HG03354 (cell line): ENCODE measurements at regions not wholly inside any gene's neighbourhood (a gene's known extent, or its start where the extent isn't known, plus 50 kb on each side); places are given as distances from the start of the nearest gene placed in this dataset.
A peak's percentile ranks its signal among the peaks of the same experiment; 100 is the strongest.

ENCODE experiments used
- ATAC-seq: cut with Tn5 transposase; IDR thresholded peaks from one replicate; pipeline ENCODE4 v1.9.1; 2021; ENCODE audit warnings: mild to moderate bottlenecking; ENCODE audit not compliant: unreplicated experiment, poor library complexity, severe bottlenecking

DNA sequence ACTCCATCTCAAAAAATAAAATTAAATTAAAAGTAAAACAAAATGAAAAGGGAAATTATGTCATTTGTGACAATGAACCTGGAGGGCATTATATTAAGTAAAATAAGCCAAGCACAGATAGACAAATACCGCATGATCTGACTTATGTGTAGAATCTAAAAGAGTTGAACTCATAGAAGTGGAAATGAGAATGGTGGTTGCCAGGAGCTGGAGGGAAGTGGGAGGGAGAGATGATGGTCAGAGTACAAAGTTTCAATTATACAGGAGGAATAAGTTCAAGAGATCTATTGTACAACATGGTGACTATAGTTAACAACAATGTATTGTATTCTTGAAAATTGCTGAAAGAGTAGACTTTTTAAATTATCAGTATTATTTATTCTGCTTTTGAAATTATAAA lies 183.4 kb downstream of the ID4 start:
- no peak for ATAC-seq

DNA sequence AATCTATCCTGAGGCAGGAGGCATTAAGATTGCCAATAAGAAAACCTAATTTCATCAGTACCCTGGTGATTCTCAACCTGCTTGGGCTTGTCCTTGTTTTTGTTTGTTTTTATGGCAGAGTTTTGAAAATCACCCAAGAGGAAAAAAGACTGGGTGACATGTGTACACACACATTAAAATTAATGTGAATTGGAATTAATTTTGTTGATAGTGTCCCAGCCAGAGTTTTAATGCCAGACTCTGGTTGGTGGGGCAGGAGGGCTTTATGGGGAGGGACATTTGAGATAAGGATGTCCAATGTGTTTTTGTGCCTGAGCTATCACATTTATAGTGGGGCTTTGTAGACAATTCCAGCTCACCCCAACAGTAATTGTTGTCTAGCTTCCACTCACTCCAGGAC lies 184.6 kb downstream of the ID4 start:
- no peak for ATAC-seq

DNA sequence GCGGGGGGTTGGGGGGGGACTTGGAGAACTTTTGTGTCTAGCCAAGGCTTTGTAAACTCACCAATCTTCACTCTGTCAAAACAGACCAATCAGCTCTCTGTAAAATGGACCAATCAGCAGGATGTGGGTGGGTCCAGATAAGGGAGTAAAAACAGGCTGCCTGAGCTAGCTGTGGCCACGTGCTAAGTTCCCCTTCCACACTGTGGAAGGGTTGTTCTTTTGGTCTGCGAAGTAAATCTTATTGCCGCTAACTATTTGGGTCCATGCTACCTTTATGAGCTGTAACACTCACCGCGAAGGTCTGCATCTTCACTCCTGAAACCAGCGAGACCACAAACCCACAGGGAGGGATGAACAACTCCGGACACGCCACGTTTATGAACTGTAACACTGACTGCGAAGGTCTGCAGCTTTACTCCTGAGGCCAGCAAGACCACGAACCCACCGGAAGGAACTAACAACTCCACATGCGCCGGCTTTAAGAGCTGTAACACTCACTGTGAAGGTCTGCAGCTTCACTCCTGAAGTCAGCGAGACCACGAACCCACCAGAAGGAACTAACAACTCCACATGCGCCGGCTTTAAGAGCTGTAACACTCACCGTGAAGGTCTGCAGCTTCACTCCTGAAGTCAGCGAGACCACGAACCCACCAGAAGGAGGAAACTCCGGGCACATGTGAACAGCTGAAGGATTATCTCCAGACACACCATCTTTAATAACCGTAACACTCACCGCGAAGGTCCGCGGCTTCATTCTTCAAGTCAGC lies 186.6 kb downstream of the ID4 start:
- peak; percentile 92 for ATAC-seq

DNA sequence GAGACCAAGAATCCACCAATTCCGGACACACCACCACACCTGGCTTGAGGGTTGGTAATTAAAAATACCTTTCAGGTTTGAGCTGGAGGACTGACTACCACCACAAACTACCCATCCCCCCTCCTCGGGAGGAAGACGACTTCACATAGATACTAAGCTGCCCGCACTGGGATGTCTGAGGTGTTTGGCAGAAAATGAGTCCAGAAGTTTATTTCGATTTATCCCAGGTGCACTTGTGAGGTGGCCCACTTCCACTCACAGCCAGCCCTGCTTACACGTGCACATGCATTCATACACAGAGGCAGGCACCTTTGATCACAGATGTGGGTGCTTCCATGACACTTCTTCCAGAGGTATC lies 187.1 kb downstream of the ID4 start:
- peak; percentile 34 for ATAC-seq

DNA sequence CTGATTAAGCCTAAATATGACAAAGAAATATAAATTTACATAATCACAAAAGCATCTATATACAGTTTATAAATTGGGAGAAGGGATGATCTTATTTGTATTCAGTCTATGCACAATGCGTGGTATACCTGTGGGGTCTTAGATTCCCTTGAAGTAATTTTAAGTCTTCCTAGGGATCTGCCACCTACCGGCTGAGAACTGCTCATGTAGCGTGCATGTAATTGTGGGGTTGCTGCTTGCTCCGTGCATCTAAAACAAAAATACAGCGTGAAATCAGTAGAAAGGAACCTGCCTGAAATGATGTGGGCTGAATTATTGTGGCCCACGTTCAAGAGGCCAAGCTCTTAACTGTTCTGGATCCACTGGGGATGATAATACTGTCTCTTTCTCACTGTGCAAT lies 187.3 kb downstream of the MBOAT1 start:
- ATAC-seq: no peak

DNA sequence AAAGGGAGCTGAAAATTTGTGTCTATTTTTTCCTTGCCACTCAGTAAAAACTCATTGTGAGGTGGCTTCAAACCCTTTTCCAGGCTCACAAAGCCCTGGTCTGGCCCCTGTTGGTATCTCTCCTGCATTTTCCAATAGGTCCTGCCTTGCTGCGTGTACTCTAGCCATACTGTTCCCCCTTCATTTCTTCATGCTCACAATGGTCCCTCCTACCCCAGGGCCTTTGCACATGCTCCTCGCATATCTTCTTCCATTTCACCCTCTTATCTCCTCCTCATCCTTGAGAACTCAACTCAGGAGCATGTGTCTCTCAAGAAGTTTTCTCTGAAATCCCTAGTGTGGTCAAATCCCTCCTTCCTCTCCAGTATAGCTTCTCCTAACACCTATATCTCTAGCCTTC lies 186.6 kb downstream of the MBOAT1 start:
- ATAC-seq: no peak

DNA sequence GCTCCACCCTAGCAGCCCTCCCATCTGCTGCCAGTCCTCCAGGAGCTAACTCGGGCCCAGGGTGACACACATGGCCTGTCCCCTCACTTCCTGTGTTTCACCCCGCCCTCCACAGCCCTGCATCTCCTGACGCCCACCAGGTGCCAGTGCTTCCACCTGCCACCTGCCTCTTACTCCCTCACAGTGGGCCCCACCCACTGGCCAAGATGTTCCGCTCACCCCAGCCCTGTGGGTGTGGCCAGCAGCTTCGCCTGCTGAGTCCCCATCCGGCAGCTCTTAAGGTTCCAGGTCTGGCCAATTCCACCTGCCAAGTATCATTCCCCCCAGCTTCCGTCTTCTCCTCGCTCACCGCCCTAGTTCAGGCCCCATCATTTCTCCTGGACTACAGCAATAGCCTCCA lies 184.1 kb downstream of the MBOAT1 start:
- no peak for ATAC-seq

DNA sequence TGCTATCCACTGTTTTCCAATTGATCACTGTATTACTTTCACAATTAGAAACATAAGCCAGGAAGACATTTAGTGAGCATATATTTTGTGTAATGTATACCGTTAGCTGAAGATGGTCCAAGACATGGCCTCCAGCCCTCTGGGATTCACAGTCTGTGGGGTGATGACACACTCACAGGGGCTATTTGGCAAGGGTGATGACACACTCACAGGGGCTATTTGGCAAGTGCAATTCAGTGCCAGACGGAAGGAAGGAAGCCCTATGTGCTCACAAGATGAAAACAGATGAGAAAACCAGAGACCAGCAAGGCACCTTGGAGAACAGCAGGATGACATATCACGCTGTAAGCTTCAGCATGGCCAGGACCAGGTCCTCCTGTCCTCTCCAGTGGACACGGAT lies 183.7 kb downstream of the MBOAT1 start:
- no peak for ATAC-seq

DNA sequence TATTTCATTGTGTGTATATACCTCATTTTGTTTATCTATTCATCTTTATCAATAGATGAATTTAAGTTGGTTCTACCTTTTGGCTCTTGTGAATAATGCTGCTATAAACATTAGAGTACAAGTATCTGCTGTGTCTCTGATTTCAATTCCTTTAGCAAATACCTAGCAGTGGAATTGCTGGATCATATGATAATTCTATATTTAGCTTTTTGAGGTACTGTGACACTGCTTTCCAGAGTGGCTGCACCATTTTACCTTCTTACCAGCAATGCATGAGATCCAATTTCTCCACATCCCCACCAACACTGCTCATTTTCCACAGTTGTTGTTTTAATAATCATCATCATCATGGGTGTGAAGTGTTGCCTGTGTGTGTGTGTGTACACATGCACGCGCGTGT lies 182.3 kb downstream of the MBOAT1 start:
- ATAC-seq: no peak

DNA sequence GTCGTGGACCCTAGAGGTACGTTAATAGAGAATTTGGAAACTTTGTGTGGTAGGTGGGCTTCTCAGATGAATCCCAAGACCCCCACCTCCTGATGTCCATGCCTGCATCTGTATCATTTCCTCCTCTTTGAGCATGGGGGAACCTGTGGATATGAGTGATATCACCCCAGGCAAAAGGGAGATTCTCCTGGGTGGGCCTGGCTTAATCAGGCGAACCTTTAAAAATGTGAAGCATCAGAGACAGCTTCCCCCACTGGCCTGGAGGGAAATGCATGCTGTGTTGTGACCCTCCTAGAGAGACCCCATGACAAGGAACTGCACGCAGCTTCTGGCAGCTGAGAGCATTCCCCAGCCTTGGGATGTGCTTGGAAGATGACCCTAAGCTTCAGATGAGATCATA lies 180.9 kb downstream of the MBOAT1 start:
- no peak for ATAC-seq

DNA sequence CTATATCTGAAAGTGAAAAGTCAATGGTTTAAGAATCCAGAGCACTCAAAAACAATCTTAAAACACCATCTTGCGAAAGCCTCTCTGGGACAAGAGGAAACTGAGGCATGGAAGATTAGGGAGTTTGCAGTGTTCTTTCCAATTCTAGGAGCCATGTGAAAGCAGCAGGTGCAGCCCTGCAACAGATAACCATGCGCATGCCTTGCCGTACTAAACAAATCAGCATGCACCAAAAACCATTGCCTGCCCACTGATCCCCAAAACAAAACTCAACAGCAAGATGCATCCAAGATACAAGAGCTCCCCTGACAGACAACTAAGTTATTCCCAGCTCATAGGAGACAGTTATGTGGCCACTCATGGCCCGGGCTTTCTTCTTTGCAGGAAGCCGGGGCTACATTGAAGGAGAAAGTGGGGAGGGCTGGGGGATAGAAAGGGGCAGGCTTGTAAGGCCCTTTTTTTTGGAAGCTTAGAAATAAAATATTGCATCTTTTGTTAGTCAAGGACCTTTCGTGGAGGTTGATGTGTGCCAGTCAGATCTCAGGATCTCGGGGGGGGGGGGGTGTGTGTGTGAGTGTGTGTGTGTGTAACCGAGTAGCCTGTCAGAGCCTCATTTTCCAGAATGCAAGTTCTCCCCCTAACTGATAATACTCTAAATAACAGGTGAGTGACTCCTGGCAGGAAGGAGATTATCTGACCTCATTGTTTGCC lies 178.4 kb downstream of the MBOAT1 start:
- ATAC-seq: no peak

DNA sequence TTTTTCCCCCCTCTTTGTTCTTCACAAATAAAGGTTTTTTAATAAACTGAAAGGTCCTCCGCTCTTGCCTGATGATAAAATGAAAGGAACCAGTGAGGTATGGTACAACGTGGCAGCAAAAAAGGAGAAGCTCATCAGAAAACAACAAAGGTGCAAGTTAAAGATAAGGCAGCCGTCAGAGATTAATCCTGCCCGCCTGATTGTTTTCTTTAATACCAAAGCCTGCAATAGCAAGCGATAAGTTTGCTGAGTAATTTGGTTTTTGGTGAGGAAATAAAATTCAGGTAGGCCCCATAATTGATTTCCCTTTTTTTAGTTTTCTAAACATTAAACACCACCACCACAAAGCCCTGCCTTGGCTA lies 177.9 kb downstream of the MBOAT1 start:
- no peak for ATAC-seq

DNA sequence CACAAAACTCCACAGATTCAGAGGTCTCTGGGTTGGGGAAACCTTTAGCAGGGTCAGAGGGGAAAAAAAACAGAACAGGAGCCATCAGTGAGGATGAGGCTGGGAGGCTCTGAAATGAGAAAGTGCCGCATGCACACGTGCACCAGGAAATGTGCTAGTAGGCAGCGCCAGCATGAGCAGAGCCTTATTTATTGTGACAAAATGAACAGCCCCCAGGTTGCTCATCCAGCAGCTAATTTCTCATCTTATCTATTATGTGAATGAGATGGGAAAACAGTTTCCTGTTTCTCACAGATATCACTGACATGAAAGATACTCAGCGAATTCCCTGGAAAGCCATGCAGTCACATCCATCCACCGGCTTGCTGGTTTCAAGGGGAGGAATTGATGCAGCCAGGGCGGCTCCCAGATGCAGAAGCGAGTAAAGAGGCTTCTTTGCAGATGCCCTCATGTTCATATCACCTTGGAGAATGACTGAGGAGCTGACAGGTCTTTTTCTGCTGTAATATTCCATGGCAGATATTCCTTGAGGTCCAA lies 176.1 kb downstream of the MBOAT1 start:
- ATAC-seq: no peak

DNA sequence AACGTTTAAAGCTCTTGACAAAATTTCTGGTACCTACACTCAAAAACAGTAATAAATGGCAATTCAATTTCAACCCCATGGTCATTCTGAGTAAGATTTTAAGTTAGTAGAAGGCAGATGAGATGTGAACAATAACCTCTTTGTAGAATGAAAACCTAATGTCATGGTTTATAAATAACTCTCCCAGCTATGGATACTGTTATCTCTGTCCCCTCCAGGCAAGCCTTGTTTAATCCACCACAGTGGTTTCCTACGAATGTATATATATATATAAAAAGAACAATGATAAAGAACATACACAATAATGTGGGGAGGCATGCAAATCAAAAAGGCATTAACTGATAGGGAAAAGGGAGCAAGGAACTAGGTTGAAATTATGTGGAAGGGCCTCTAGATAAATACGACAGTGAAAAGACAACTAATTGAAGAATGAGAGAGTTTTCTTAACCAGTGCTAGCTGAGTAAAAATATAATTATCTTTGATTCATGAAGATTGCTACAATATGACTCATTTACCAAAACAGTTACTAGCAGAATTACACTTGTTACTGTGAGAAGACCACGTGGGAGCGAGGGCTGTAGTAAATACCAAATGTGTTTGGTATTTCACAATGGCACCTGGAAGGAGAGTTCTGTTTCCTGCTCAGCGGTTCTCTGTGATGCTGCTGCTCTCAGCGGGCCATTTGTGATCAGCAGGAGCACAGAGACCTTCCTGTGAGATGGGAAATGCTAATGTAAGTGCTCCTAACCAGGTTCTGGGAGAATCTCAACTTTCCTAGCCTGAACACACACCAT lies 173.7 kb downstream of the MBOAT1 start:
- ATAC-seq: no peak

DNA sequence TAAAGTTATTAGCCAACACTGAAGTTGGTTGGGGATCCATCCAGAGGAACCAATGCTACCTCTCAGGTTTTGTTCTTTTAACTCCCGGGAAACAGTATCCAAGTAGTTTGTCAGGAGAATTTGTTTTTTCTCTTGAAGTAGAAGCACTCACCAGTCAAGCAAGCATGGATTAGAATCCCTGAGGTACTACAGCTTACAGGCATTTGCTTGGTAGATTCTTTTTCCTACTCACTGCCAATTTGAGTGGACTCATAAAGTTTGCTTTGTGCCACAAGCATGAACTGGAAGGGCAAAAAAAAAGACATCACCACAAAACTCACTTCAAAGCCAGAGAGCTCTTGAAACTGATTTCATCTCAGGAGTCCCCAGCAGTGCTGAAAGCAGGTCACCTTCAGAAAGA lies 167.4 kb downstream of the MBOAT1 start:
- no peak for ATAC-seq
